ENCODE measurements at regions not wholly inside any gene's neighbourhood (a gene's known extent, or its start where the extent isn't known, plus 50 kb on each side); places are given as distances from the start of the nearest gene placed in this dataset.

DNA sequence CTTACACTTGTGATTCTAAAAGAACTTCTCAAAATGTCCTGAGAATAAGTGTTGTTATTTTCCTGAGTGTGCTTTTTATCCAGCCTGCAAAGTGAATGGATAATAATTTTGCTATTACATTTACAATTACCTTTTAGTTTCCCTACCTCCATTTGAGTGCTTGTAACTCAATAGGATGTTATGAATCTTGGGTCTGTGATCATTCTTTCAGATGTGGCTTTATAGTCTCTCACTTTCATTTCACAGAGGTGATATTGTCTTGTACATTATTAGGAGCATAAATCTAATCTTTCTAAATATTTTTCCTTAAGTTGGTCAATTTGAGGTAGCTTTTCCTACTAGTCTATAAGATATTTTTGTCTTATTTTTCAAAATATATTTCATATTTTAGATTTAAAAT, 386.3 kb upstream of the EPHA6 start:
- no TSS peak for BruUV-seq (replicated peaks)
- H2AFZ ChIP-seq (ENCODE audit: low read depth, low read length): no peak overlapping the region
- H3K79me2 ChIP-seq (ENCODE audit: control insufficient read depth, insufficient read depth, low read length): no peaks in the 10 kb centered on the region
- FAIRE-seq (no peak), DNase-seq (ENCODE audit: low read depth, low spot score) (no peak)
- ChIA-PET CTCF (no interaction called here), POLR2A (no interaction called here)
- H3K4me2 ChIP-seq (ENCODE audit: insufficient read depth, low read length): no peak overlapping the region
- no peak overlapping the region for H3K27ac ChIP-seq (ENCODE audit: insufficient read depth, low read depth, low read length)
- H4K20me1 ChIP-seq (replicated peaks; ENCODE audit: control insufficient read depth, extremely low read depth, insufficient read depth, low read length): no peaks in the 10 kb centered on the region
- intact Hi-C loops (cut with micrococcal nuclease) (no loop called here), dilution Hi-C loops (cut with MboI; ENCODE audit: extremely low pct_ligation_motif_present, low sequenced_read_pairs) (no loop called here)
- no peak overlapping the region for H3K4me3 ChIP-seq (replicated peaks in 1 of 3; ENCODE audit: insufficient read depth in 1 of 3, low read depth in 1 of 3, low read length in 3 of 3)
- H3K36me3 ChIP-seq (ENCODE audit: control insufficient read depth in 2 of 2, extremely low read depth in 1 of 2, insufficient read depth in 2 of 2, low read length in 2 of 2): no peaks in the 10 kb centered on the region
- no peaks in the 10 kb centered on the region for H3K4me1 ChIP-seq (ENCODE audit: control insufficient read depth, extremely low read depth, insufficient read depth, low read length)
- H3K9ac ChIP-seq (replicated peaks; ENCODE audit: extremely low read depth, insufficient read depth, low read length): no peak overlapping the region
- no peaks in the 10 kb centered on the region for H3K27me3 ChIP-seq (ENCODE audit: control insufficient read depth in 2 of 2, insufficient read depth in 2 of 2, low read length in 2 of 2)
- H3K9me3 ChIP-seq (replicated peaks; ENCODE audit: control insufficient read depth, insufficient read depth, low read length): no peaks in the 10 kb centered on the region
- H3K9me1 ChIP-seq (replicated peaks; ENCODE audit: control insufficient read depth, extremely low read depth, insufficient read depth, low read length): no peaks in the 10 kb centered on the region
- no peak for TF ChIP-seq EZH2 (IDR thresholded peaks at IDR 0.05; ENCODE audit: borderline replicate concordance, low read depth, low read length, severe bottlenecking)
- TF ChIP-seq POLR2A (IDR thresholded peaks at IDR 0.05; ENCODE audit: low read depth, low read length): no peak
- TF ChIP-seq, protein P1, sequence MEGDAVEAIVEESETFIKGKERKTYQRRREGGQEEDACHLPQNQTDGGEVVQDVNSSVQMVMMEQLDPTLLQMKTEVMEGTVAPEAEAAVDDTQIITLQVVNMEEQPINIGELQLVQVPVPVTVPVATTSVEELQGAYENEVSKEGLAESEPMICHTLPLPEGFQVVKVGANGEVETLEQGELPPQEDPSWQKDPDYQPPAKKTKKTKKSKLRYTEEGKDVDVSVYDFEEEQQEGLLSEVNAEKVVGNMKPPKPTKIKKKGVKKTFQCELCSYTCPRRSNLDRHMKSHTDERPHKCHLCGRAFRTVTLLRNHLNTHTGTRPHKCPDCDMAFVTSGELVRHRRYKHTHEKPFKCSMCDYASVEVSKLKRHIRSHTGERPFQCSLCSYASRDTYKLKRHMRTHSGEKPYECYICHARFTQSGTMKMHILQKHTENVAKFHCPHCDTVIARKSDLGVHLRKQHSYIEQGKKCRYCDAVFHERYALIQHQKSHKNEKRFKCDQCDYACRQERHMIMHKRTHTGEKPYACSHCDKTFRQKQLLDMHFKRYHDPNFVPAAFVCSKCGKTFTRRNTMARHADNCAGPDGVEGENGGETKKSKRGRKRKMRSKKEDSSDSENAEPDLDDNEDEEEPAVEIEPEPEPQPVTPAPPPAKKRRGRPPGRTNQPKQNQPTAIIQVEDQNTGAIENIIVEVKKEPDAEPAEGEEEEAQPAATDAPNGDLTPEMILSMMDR (IDR thresholded peaks at IDR 0.05; ENCODE audit: extremely low read depth in 1 of 2, insufficient read depth in 1 of 2, low read depth in 1 of 2, low read length in 2 of 2): no peak
- TF ChIP-seq JUN (IDR thresholded peaks at IDR 0.05; ENCODE audit: borderline replicate concordance, insufficient read depth, insufficient read length, low read depth): no peak
- no peak for TF ChIP-seq MYC (IDR thresholded peaks at IDR 0.05; ENCODE audit: low read depth, low read length)
- TF ChIP-seq FOS (IDR thresholded peaks at IDR 0.05; ENCODE audit: borderline replicate concordance, insufficient read depth, low read length): no peak
- TF ChIP-seq, protein P2, sequence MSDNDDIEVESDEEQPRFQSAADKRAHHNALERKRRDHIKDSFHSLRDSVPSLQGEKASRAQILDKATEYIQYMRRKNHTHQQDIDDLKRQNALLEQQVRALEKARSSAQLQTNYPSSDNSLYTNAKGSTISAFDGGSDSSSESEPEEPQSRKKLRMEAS (IDR thresholded peaks at IDR 0.05; ENCODE audit: insufficient read depth, insufficient read length): no peak
- no peak for TF ChIP-seq GATA2 (IDR thresholded peaks at IDR 0.05; ENCODE audit: insufficient read depth, insufficient read length, low read depth, low read length)
- TF ChIP-seq POLR2AphosphoS5 (IDR thresholded peaks at IDR 0.05; ENCODE audit: insufficient read depth, low read depth, low read length): no peak

Measured in endothelial cell of umbilical vein (primary cell).